ENCODE measurements at regions not wholly inside any gene's neighbourhood (a gene's known extent, or its start where the extent isn't known, plus 50 kb on each side); places are given as distances from the start of the nearest gene placed in this dataset.

- TF ChIP-seq NR2C2 (CRISPR knock-in tag; IDR thresholded peaks at IDR 0.05) (no peak), CTCF (IDR thresholded peaks at IDR 0.05) (no peak), MAX (CRISPR knock-in tag; IDR thresholded peaks at IDR 0.05) (no peak), ZBTB21 (CRISPR knock-in tag; IDR thresholded peaks at IDR 0.05; ENCODE audit: borderline replicate concordance) (no peak)
Measured at GRCh38 chr15:61401903-61402698, 173.0 kb upstream of the RORA start.

Data from WTC11 (cell line).